Liver (tissue), 3 donors: ENCODE measurements at regions not wholly inside any gene's neighbourhood (a gene's known extent, or its start where the extent isn't known, plus 50 kb on each side); places are given as distances from the start of the nearest gene placed in this dataset.

ENCODE experiments used
- EGR1 ChIP-seq, 2 donors: IDR thresholded peaks; 2 replicates each; pipeline ENCODE4 v1.6.1; 2016 to 2018; ENCODE audit warnings: antibody characterized with exemption in 2 of 2, low read depth in 2 of 2
- GABPA ChIP-seq, 2 donors: IDR thresholded peaks in 1 of 2; conservative IDR thresholded peaks in 1 of 2; 2 replicates each; pipeline ENCODE4 v1.6.1; 2016; ENCODE audit warnings: antibody characterized with exemption in 2 of 2, mild to moderate bottlenecking in 1 of 2, moderate library complexity in 1 of 2
- JUND ChIP-seq, 2 donors: IDR thresholded peaks; 2 replicates each; pipeline ENCODE4 v1.6.1; 2016; ENCODE audit warnings: antibody characterized with exemption in 2 of 2
- MAX ChIP-seq: IDR thresholded peaks from 2 replicates; pipeline ENCODE4 v1.6.1; 2016; ENCODE audit warnings: antibody characterized with exemption
- RAD21 ChIP-seq, 2 donors: IDR thresholded peaks; 2 replicates each; pipeline ENCODE4 v1.6.1; 2016; ENCODE audit warnings: antibody characterized with exemption in 2 of 2, mild to moderate bottlenecking in 2 of 2
- SP1 ChIP-seq: IDR thresholded peaks from 2 replicates; pipeline ENCODE4 v1.6.1; 2018; ENCODE audit warnings: antibody characterized with exemption, mild to moderate bottlenecking
- TAF1 ChIP-seq: conservative IDR thresholded peaks from 2 replicates; pipeline ENCODE4 v1.6.1; 2016; ENCODE audit warnings: antibody characterized with exemption, mild to moderate bottlenecking
- YY1 ChIP-seq: IDR thresholded peaks from 2 replicates; pipeline ENCODE4 v1.6.1; 2016; ENCODE audit warnings: antibody characterized with exemption, mild to moderate bottlenecking
- ZBTB33 ChIP-seq: IDR thresholded peaks from 2 replicates; pipeline ENCODE4 v1.6.1; 2016; ENCODE audit warnings: antibody characterized with exemption
- TF ChIP-seq, protein P1 (sequence below): fragments of 150-350 bp; IDR thresholded peaks from 2 replicates; pipeline ENCODE4 v1.5.1; 2017; ENCODE audit warnings: improper control_type of control experiment, low read depth, low read length; ENCODE audit not compliant: missing input control
- TF ChIP-seq, protein P2 (sequence below): IDR thresholded peaks from 2 replicates; pipeline ENCODE4 v1.6.1; 2016; ENCODE audit warnings: antibody characterized with exemption, mild to moderate bottlenecking
- donor health status: healthy.
- donor health status: healthy.

GRCh38 chr7:127487381-127487780 is 94.9 kb upstream of the ZNF800 start:
- TF ChIP-seq, protein P1, sequence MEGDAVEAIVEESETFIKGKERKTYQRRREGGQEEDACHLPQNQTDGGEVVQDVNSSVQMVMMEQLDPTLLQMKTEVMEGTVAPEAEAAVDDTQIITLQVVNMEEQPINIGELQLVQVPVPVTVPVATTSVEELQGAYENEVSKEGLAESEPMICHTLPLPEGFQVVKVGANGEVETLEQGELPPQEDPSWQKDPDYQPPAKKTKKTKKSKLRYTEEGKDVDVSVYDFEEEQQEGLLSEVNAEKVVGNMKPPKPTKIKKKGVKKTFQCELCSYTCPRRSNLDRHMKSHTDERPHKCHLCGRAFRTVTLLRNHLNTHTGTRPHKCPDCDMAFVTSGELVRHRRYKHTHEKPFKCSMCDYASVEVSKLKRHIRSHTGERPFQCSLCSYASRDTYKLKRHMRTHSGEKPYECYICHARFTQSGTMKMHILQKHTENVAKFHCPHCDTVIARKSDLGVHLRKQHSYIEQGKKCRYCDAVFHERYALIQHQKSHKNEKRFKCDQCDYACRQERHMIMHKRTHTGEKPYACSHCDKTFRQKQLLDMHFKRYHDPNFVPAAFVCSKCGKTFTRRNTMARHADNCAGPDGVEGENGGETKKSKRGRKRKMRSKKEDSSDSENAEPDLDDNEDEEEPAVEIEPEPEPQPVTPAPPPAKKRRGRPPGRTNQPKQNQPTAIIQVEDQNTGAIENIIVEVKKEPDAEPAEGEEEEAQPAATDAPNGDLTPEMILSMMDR: no peak
- no peak for TF ChIP-seq MAX
- TF ChIP-seq YY1: no peak
- no peak for TF ChIP-seq EGR1 (IDR thresholded peaks at IDR 0.05; ENCODE audit: low read depth in 2 of 2)
- no peak for TF ChIP-seq JUND (IDR thresholded peaks at IDR 0.05)
- TF ChIP-seq GABPA (IDR thresholded peaks at IDR 0.05 in 1 of 2, conservative IDR thresholded peaks at IDR 0.05 in 1 of 2): no peak
- no peak for TF ChIP-seq ZBTB33
- TF ChIP-seq, protein P2, sequence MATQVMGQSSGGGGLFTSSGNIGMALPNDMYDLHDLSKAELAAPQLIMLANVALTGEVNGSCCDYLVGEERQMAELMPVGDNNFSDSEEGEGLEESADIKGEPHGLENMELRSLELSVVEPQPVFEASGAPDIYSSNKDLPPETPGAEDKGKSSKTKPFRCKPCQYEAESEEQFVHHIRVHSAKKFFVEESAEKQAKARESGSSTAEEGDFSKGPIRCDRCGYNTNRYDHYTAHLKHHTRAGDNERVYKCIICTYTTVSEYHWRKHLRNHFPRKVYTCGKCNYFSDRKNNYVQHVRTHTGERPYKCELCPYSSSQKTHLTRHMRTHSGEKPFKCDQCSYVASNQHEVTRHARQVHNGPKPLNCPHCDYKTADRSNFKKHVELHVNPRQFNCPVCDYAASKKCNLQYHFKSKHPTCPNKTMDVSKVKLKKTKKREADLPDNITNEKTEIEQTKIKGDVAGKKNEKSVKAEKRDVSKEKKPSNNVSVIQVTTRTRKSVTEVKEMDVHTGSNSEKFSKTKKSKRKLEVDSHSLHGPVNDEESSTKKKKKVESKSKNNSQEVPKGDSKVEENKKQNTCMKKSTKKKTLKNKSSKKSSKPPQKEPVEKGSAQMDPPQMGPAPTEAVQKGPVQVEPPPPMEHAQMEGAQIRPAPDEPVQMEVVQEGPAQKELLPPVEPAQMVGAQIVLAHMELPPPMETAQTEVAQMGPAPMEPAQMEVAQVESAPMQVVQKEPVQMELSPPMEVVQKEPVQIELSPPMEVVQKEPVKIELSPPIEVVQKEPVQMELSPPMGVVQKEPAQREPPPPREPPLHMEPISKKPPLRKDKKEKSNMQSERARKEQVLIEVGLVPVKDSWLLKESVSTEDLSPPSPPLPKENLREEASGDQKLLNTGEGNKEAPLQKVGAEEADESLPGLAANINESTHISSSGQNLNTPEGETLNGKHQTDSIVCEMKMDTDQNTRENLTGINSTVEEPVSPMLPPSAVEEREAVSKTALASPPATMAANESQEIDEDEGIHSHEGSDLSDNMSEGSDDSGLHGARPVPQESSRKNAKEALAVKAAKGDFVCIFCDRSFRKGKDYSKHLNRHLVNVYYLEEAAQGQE: no peak
- TF ChIP-seq RAD21 (IDR thresholded peaks at IDR 0.05): no peak
- no peak for TF ChIP-seq TAF1
- TF ChIP-seq SP1: no peak
